HCT116 (cell line): ENCODE measurements at regions not wholly inside any gene's neighbourhood (a gene's known extent, or its start where the extent isn't known, plus 50 kb on each side); places are given as distances from the start of the nearest gene placed in this dataset.

Source experiments
- ATAC-seq: fragments of 200-7000 bp; cut with Tn5 transposase; 2 replicates; pipeline ENCODE4 v1.9.1; 2020; ENCODE audit warnings: mild to moderate bottlenecking, moderate library complexity
- BruUV-seq: library from RNA; stranded (reverse); fragments of 400-500 nt; replicated peaks from 2 replicates; lab custom pipeline; 2021; lab: Mats Ljungman, UMichigan
- CTCF ChIA-PET: fragments of 300-600 bp; sonication (Branson Sonifier 250); formaldehyde crosslinking; loops from one replicate; lab custom pipeline; 2021; ENCODE audit warnings: antibody characterized with exemption; lab: Charles Lee
- POLR2A ChIA-PET: fragments of 300-600, 350-600 bp; sonication (Branson Sonifier 250); formaldehyde crosslinking; loops from one replicate; lab custom pipeline; 2021; ENCODE audit warnings: antibody characterized with exemption; lab: Charles Lee
- RAD21 ChIA-PET, 2 experiments: fragments of 300-600 bp; sonication (Branson Sonifier 250); formaldehyde crosslinking; loops; one replicate each; lab custom pipeline; 2023; ENCODE audit warnings: low total read pairs in 2 of 2; ENCODE audit not compliant: uncharacterized antibody in 2 of 2, unreplicated experiment in 2 of 2, low non-redundant PET in 1 of 2; lab: Charles Lee
- DNase-seq: peaks from one replicate; pipeline ENCODE4 v3.0.0-alpha.2; 2010; ENCODE audit warnings: low read depth, low spot score
- H2AFZ ChIP-seq: fragments of 200-600 bp; shearing (Covaris generic), sonication (generic); 2 replicates; pipeline ENCODE4 v1.6.1; 2017; ENCODE audit warnings: low read depth, mixed run types, mixed read lengths, antibody characterized with exemption, low read length; ENCODE audit not compliant: poor library complexity, severe bottlenecking
- H3K27ac ChIP-seq: 2 replicates; pipeline ENCODE4 v1.5.1; 2012; ENCODE audit warnings: low read depth, low read length
- H3K27me3 ChIP-seq: fragments of 200-600 bp; sonication (generic); 2 replicates; pipeline ENCODE4 v1.6.1; 2016; ENCODE audit warnings: mixed run types, low read length, mixed read lengths; ENCODE audit not compliant: insufficient read depth
- H3K36me3 ChIP-seq, 2 experiments: fragments of 200-500 bp in 1 of 2; fragments of 200-600 bp in 1 of 2; sonication (Bioruptor generic) in 1 of 2; sonication (generic) in 1 of 2; 2 replicates each; pipeline versions ENCODE4 v1.5.1 to v1.6.1; 2014 to 2016; ENCODE audit warnings: low read length in 2 of 2, inconsistent platforms in 1 of 2, mixed read lengths in 1 of 2, mixed run types in 1 of 2; ENCODE audit not compliant: insufficient read depth in 2 of 2, control insufficient read depth in 1 of 2
- H3K4me1 ChIP-seq, 2 experiments: fragments of 200-600 bp in 1 of 2; sonication (generic) in 1 of 2; 2 replicates each; pipeline versions ENCODE4 v1.5.1 to v1.6.1; 2012 to 2017; ENCODE audit warnings: low read length in 2 of 2, inconsistent platforms in 1 of 2, mild to moderate bottlenecking in 1 of 2, mixed read lengths in 1 of 2, mixed run types in 1 of 2, moderate library complexity in 1 of 2; ENCODE audit not compliant: insufficient read depth in 2 of 2, control insufficient read depth in 1 of 2
- H3K4me2 ChIP-seq: fragments of 200-600 bp; sonication (generic); 2 replicates; pipeline ENCODE4 v1.6.1; 2017; ENCODE audit warnings: mixed run types, low read length, mixed read lengths
- H3K4me3 ChIP-seq, 2 experiments: fragments of 200-600 bp in 1 of 2; sonication (generic) in 1 of 2; replicated peaks in 1 of 2; 2 replicates each; pipeline ENCODE4 v1.5.1; 2011 to 2016; ENCODE audit warnings: low read length in 2 of 2, control low read depth in 1 of 2, low read depth in 1 of 2, mild to moderate bottlenecking in 1 of 2, mixed read lengths in 1 of 2, mixed run types in 1 of 2
- H3K79me2 ChIP-seq: fragments of 200-600 bp; sonication (generic); 2 replicates; pipeline ENCODE4 v1.6.1; 2017; ENCODE audit warnings: mild to moderate bottlenecking, mixed run types, low read length, moderate library complexity, mixed read lengths; ENCODE audit not compliant: insufficient read depth
- H3K9ac ChIP-seq: fragments of 200-600 bp; sonication (generic); 2 replicates; pipeline ENCODE4 v1.6.1; 2016; ENCODE audit warnings: low read length, mixed read lengths
- H3K9me2 ChIP-seq: fragments of 200-600 bp; sonication (generic), shearing (Covaris generic); 2 replicates; pipeline ENCODE4 v1.6.1; 2017; ENCODE audit warnings: mixed run types, mild to moderate bottlenecking, moderate library complexity; ENCODE audit not compliant: insufficient read depth
- H3K9me3 ChIP-seq, 2 experiments: fragments of 200-500 bp in 1 of 2; fragments of 200-600 bp in 1 of 2; sonication (Bioruptor generic) in 1 of 2; sonication (generic) in 1 of 2; 2 replicates each; pipeline ENCODE4 v1.6.1; 2014 to 2017; ENCODE audit warnings: low read length in 2 of 2, mixed read lengths in 2 of 2, inconsistent platforms in 1 of 2, low read depth in 1 of 2, mild to moderate bottlenecking in 1 of 2, mixed run types in 1 of 2, moderate library complexity in 1 of 2; ENCODE audit not compliant: control insufficient read depth in 1 of 2, insufficient read depth in 1 of 2
- H4K20me1 ChIP-seq: fragments of 200-600 bp; sonication (generic), shearing (Covaris generic); 2 replicates; pipeline ENCODE4 v1.6.1; 2017; ENCODE audit warnings: mixed run types, mild to moderate bottlenecking, moderate library complexity; ENCODE audit not compliant: insufficient read depth
- CBX3 ChIP-seq: IDR thresholded peaks from 2 replicates; pipeline ENCODE4 v1.6.1; 2012; ENCODE audit warnings: low read depth
- CEBPB ChIP-seq: IDR thresholded peaks from 2 replicates; pipeline ENCODE4 v1.6.1; 2012; ENCODE audit warnings: low read depth
- CTCF ChIP-seq, 3 experiments: fragments of 200-600 bp in 1 of 3; sonication (generic) in 1 of 3; IDR thresholded peaks in 2 of 3; conservative IDR thresholded peaks in 1 of 3; 2 replicates each; pipeline ENCODE4 v1.5.1; 2012 to 2017; ENCODE audit warnings: low read depth in 2 of 3, low read length in 2 of 3, antibody characterized with exemption in 1 of 3, borderline replicate concordance in 1 of 3, control low read depth in 1 of 3, mild to moderate bottlenecking in 1 of 3, mixed read lengths in 1 of 3, mixed run types in 1 of 3, moderate library complexity in 1 of 3; ENCODE audit not compliant: insufficient read depth in 1 of 3
- EGR1 ChIP-seq: IDR thresholded peaks from 2 replicates; pipeline ENCODE4 v1.6.1; 2012; ENCODE audit warnings: low read depth
- ELF1 ChIP-seq: IDR thresholded peaks from 2 replicates; pipeline ENCODE4 v1.6.1; 2012; ENCODE audit warnings: low read depth, borderline replicate concordance
- EZH2 ChIP-seq: fragments of 200-600 bp; sonication (generic); IDR thresholded peaks from 2 replicates; pipeline ENCODE4 v1.6.1; 2017; ENCODE audit warnings: antibody characterized with exemption, mixed run types
- EZH2phosphoT487 ChIP-seq: fragments of 200-600 bp; IDR thresholded peaks from 2 replicates; pipeline ENCODE4 v1.6.1; 2018; ENCODE audit warnings: antibody characterized with exemption, borderline replicate concordance
- FOSL1 ChIP-seq: IDR thresholded peaks from 2 replicates; pipeline ENCODE4 v1.6.1; 2012; ENCODE audit warnings: low read depth
- JUND ChIP-seq: IDR thresholded peaks from 2 replicates; pipeline ENCODE4 v1.6.1; 2012
- MAX ChIP-seq: IDR thresholded peaks from 2 replicates; pipeline ENCODE4 v1.6.1; 2012
- POLR2A ChIP-seq: IDR thresholded peaks from 2 replicates; pipeline ENCODE4 v1.7.0; 2011; ENCODE audit warnings: borderline replicate concordance; ENCODE audit not compliant: insufficient read depth, insufficient read length; ENCODE audit errors: extremely low read depth
- RAD21 ChIP-seq: IDR thresholded peaks from 2 replicates; pipeline ENCODE4 v1.6.1; 2012; ENCODE audit warnings: low read depth, mild to moderate bottlenecking
- SRF ChIP-seq: IDR thresholded peaks from 2 replicates; pipeline ENCODE4 v1.6.1; 2012; ENCODE audit warnings: low read depth
- ZBTB33 ChIP-seq: IDR thresholded peaks from 2 replicates; pipeline ENCODE4 v1.6.1; 2011; ENCODE audit warnings: mild to moderate bottlenecking, low read length, moderate library complexity; ENCODE audit not compliant: insufficient replicate concordance; ENCODE audit errors: extremely low read depth
- ZNF274 ChIP-seq: fragments of 200-500 bp; sonication (Bioruptor generic); IDR thresholded peaks from 2 replicates; pipeline ENCODE4 v1.6.1; 2014; ENCODE audit warnings: mild to moderate bottlenecking, low read depth, low read length, inconsistent platforms
- intact Hi-C: fragments of 100-400 bp; cut with micrococcal nuclease; formaldehyde crosslinking; loops from 2 replicates; pipeline ENCODE4 v1.10.0; 2022

- Histone ChIP-seq H3K36me3 (no peaks in the 10 kb centered on the region), H3K4me3 (peak overlapping the region in 1 of 2 experiments; percentile 18; a peak in 1 of 4 replicates), H4K20me1 (no peaks in the 10 kb centered on the region), H3K9ac (0 out of 2 replicates have a peak overlapping the region, but pooled peaks have one; percentile 19), H2AFZ (peak overlapping the region; percentile 81), H3K4me2 (peak overlapping the region; percentile 78), H3K9me2 (no peaks in the 10 kb centered on the region), H3K79me2 (no peaks in the 10 kb centered on the region), H3K4me1 (peaks cover 14 to 49% of the 10 kb centered on the region in 2 experiments), H3K27me3 (no peaks in the 10 kb centered on the region), H3K9me3 (no peaks in the 10 kb centered on the region), H3K27ac (peak overlapping the region; percentile 30; the same call in 1 of the 2 replicates)
- ATAC-seq: peak; percentile 91
- BruUV-seq: no TSS peak
- CTCF ChIA-PET: interaction anchor here (0.6 to 2.0 kb wide), 11 partner anchors 9 to 824 kb away, joined by 3 to 10 read pairs (median 4); no protein-coding TSS in a partner anchor
- TF ChIP-seq FOSL1 (0 out of 2 replicates have a peak, but pooled peaks have one; percentile 19), SRF (no peak; the same call in none of the 2 replicates), ZNF274 (no peak), ZBTB33 (no peak), EGR1 (no peak), EZH2 (no peak), CEBPB (no peak), JUND (0 out of 2 replicates have a peak, but pooled peaks have one; percentile 22), CBX3 (0 out of 2 replicates have a peak, but pooled peaks have one; percentile 43), ELF1 (no peak), RAD21 (peak; percentile 93), POLR2A (no peak), CTCF (IDR thresholded peaks at IDR 0.05 in 2 of 3, conservative IDR thresholded peaks at IDR 0.05 in 1 of 3; ENCODE audit: borderline replicate concordance in 1 of 3, insufficient read depth in 1 of 3, low read depth in 2 of 3, low read length in 2 of 3) (peak; percentile 67 to 88 (median 75)), EZH2phosphoT487 (no peak), MAX (0 out of 2 replicates have a peak, but pooled peaks have one; percentile 29)
- RAD21 ChIA-PET: no interaction called here
- intact Hi-C loops: loop anchor here (1.0 to 10.0 kb wide), 8 partner anchors 260 to 927 kb away; no protein-coding TSS in a partner anchor
- DNase-seq: peak; percentile 74
- POLR2A ChIA-PET: interaction anchor here (1.2 kb wide), 1 partner anchor 93 kb away, joined by 3 read pairs; no protein-coding TSS in a partner anchor
Measured at GRCh38 chr1:199684686-199685273, 342.7 kb upstream of the NR5A2 start.
